Adrenal gland (tissue), 5 donors: ENCODE measurements at regions not wholly inside any gene's neighbourhood (a gene's known extent, or its start where the extent isn't known, plus 50 kb on each side); places are given as distances from the start of the nearest gene placed in this dataset.

Experiments used
- POLR2A ChIP-seq, 2 donors: fragments of 450-650 bp; IDR thresholded peaks; one replicate each; pipeline ENCODE4 v1.6.1; 2017; ENCODE audit warnings: antibody characterized with exemption in 2 of 2, mild to moderate bottlenecking in 2 of 2, moderate library complexity in 1 of 2
- TF ChIP-seq, protein P1 (sequence below), 6 experiments: fragments of 450-650 bp in 4 of 6; fragments of 200-600 bp in 2 of 6; sonication (generic) in 1 of 6; IDR thresholded peaks; 1 replicate in 5 of 6; 2 replicates in 1 of 6; pipeline versions ENCODE4 v1.5.1 to v1.8.0; 2016 to 2021; ENCODE audit warnings: antibody characterized with exemption in 6 of 6, mild to moderate bottlenecking in 2 of 6, moderate library complexity in 1 of 6
- donor health status: DM: no; HTN: no; CAD: no.

DNA sequence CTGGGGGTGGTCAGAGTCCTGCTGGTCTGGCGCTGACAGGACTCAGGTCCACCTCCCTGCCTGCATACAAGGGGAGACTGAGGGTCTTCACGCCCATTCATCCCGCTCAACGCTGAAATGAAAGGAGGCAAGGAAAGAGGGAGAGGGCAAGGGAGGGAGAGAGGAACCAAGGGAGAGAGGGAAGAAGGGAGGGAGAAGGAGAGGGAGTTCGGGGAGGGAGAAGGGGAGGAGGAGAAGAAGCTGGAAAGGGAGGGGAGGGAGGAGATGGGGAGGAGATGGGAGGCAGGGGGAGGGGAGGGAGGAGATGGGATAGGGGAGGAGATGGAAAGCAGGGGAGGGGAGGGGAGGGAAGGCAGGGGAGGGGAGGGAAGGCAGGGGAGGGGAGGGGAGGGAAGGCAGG is 69.4 kb upstream of the INPP5A start:
- TF ChIP-seq, protein P1, sequence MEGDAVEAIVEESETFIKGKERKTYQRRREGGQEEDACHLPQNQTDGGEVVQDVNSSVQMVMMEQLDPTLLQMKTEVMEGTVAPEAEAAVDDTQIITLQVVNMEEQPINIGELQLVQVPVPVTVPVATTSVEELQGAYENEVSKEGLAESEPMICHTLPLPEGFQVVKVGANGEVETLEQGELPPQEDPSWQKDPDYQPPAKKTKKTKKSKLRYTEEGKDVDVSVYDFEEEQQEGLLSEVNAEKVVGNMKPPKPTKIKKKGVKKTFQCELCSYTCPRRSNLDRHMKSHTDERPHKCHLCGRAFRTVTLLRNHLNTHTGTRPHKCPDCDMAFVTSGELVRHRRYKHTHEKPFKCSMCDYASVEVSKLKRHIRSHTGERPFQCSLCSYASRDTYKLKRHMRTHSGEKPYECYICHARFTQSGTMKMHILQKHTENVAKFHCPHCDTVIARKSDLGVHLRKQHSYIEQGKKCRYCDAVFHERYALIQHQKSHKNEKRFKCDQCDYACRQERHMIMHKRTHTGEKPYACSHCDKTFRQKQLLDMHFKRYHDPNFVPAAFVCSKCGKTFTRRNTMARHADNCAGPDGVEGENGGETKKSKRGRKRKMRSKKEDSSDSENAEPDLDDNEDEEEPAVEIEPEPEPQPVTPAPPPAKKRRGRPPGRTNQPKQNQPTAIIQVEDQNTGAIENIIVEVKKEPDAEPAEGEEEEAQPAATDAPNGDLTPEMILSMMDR (IDR thresholded peaks at IDR 0.05): no peak
- no peak for TF ChIP-seq POLR2A (IDR thresholded peaks at IDR 0.05)
